Stimulated activated memory B cell treated with anti-CD40 and anti-IgM and Interleukin-4, amounts not matched to agents 10 μg/mL and 1 μg/mL and 100 μg/mL, for 72 hours (primary cell): ENCODE measurements at regions not wholly inside any gene's neighbourhood (a gene's known extent, or its start where the extent isn't known, plus 50 kb on each side); places are given as distances from the start of the nearest gene placed in this dataset.

Experiments
- ATAC-seq: fragments of 150-1000 bp; cut with Tn5 transposase; 2 replicates; pipeline ENCODE4 v1.10.0; 2021
- H3K27ac Mint-ChIP-seq: one replicate; pipeline ENCODE4 v1.8.0; 2022; ENCODE audit warnings: mild to moderate bottlenecking, mixed read lengths
- H3K27me3 Mint-ChIP-seq: one replicate; pipeline ENCODE4 v1.8.0; 2022; ENCODE audit warnings: mixed read lengths
- H3K36me3 Mint-ChIP-seq: one replicate; pipeline ENCODE4 v1.8.0; 2022; ENCODE audit warnings: mixed read lengths
- H3K4me1 Mint-ChIP-seq: one replicate; pipeline ENCODE4 v1.8.0; 2022; ENCODE audit warnings: mixed read lengths
- H3K4me3 Mint-ChIP-seq: one replicate; pipeline ENCODE4 v1.8.0; 2022; ENCODE audit warnings: mild to moderate bottlenecking, moderate library complexity, mixed read lengths
- H3K9me3 Mint-ChIP-seq: one replicate; pipeline ENCODE4 v1.8.0; 2022; ENCODE audit warnings: mixed read lengths

GRCh38 chr10:78925800-78926319 lies 142.9 kb upstream of the ZMIZ1 start:
- no peaks in the 10 kb centered on the region for H3K9me3 Mint-ChIP-seq
- H3K4me1 Mint-ChIP-seq, result no peaks in the 10 kb centered on the region
- H3K36me3 Mint-ChIP-seq, result no peaks in the 10 kb centered on the region
- ATAC-seq, result no peak
- no peak overlapping the region for H3K4me3 Mint-ChIP-seq
- H3K27ac Mint-ChIP-seq, result no peak overlapping the region
- peaks cover 33% of the 10 kb centered on the region for H3K27me3 Mint-ChIP-seq

DNA sequence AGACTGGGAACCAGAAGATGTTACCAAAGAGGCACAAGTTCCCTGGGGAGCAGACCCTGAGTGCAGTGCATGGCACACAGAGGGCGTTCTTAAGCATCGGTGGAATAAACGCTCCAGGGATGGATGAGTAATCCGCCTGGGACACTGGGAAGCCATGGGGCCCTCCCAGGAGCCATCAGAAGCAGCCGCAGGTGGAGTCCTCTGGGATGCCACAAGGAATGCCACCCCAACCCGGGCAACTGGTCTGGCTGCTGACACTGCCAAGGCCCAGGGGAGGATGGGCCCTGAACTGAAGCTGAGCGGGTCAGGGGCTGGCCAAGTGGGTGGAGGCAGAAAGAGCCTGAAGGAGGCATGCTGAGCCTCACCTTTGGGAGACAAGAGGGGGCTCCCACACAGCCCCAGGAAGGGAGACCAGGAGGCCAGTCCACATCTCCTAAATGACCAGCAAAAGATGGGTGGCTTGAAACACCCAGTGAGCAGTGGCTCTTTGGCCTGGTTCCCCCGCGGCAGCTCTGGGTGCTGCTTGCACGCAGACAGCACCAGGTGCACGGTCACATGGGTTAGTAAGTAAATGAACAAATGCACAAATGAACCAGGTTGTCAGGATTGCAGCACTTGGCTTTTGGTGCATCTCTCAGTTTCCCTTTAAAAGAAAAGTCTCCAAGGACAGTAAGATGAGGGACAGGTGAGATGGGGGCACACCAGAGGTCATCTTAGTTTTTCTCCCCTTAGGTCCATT lies 141.3 kb upstream of the ZMIZ1 start:
- Mint-ChIP-seq H3K9me3 (no peaks in the 10 kb centered on the region), H3K27me3 (peaks cover 38% of the 10 kb centered on the region), H3K4me1 (no peaks in the 10 kb centered on the region), H3K4me3 (no peak overlapping the region), H3K36me3 (no peaks in the 10 kb centered on the region), H3K27ac (no peak overlapping the region)
- ATAC-seq, result no peak

DNA sequence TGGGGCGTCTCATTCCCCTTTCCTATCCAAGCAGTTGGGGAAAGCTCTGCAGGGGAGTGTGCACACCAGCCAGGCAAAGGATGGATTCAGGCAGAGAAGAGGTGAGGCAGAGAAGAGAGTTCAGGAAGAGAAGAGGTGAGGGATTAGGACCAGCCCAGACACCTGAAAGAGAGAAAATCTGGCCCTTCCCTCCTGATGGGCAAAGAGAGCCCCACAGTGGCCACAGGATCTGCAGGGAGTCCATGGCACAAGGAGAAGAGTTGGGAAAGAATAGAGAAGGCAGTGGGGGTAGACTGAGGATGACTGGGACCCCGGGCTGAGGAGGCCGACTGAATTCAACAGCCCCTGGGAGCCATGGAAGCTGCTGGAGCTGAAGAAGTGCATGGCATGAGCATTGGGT lies 140.4 kb upstream of the ZMIZ1 start:
- H3K4me1 Mint-ChIP-seq, result no peaks in the 10 kb centered on the region
- H3K27ac Mint-ChIP-seq, result no peak overlapping the region
- ATAC-seq, result no peak
- no peak overlapping the region for H3K4me3 Mint-ChIP-seq
- H3K36me3 Mint-ChIP-seq, result no peaks in the 10 kb centered on the region
- H3K27me3 Mint-ChIP-seq, result peaks cover 38% of the 10 kb centered on the region
- no peaks in the 10 kb centered on the region for H3K9me3 Mint-ChIP-seq

DNA sequence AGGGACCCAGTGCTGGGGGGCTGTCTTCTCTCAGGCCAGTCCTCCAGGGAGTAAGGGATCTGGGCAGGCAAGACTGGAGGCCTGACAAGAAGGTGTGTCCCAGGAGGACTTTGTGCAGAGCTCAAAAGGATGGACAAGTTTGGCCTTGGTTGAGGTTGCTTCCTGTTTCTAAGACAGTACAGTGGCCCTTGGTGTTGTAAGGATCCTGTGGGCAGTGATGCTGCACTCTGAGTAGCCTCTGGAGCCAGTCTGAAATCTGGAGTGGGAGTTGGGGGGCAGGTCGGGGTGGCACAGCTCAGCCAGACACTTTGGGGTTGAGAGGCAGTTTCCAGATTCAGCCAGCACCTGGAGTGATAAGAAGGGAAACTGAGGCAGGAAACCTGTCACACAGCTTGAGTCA lies 139.2 kb upstream of the ZMIZ1 start:
- Mint-ChIP-seq H3K4me1 (no peaks in the 10 kb centered on the region), H3K27ac (no peak overlapping the region), H3K27me3 (peaks cover 38% of the 10 kb centered on the region), H3K36me3 (no peaks in the 10 kb centered on the region), H3K4me3 (no peak overlapping the region), H3K9me3 (no peaks in the 10 kb centered on the region)
- ATAC-seq, result no peak

DNA sequence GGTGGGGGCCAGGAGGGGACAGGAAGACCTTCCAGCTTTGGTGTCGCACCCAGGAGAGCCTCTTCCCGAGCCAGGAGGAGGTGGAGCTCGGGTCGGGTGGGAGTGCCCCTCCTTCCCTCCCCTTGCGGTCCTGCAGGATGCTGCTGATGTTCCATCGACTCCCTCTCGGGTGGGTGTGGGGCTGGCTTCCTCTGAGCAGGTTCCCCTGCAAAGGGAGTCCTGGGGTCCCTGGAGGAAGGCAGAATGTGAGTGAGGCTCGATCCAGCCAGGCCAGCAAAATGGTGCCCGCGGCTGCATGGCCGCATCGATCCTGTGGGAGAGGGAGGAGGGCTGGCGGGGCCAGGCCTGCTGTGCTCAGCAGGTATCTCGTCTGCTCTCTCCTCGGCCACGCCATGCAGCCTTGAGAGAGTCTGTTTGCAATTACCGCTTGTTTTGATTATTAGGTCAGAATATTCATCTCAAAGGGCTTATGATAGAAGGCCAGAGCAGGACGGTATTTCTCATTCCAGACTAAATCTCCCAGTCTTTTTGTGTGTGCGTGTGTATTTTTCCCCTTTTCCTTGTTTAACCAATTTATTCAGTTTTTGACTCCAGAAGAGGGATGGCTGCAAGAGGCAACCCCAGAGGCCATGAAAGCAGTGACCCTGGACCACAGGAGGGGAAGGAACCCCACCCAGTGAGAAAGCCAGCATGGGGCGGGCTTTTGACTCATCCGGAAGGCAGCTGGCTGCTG lies 137.3 kb upstream of the ZMIZ1 start:
- Mint-ChIP-seq H3K4me3 (no peak overlapping the region), H3K27ac (no peak overlapping the region), H3K36me3 (no peaks in the 10 kb centered on the region), H3K4me1 (no peaks in the 10 kb centered on the region), H3K27me3 (peaks cover 38% of the 10 kb centered on the region), H3K9me3 (no peaks in the 10 kb centered on the region)
- ATAC-seq, result no peak

DNA sequence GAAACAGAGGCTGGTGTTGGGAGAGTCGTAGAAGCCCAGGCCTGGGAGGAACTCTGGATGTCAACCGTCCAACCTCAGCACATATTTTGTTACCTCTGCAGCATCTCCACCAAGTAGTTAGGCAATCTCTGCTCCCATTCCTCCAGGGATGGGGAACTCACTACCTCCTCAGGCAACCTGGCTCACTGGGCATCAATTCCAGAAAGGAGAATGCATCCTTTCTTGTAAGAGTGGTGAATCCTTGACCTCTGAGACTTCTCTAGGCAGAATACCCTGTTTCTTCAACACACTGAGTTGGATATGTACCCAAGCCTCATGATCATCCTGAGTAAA lies 136.7 kb upstream of the ZMIZ1 start:
- no peak for ATAC-seq
- no peak overlapping the region for H3K27ac Mint-ChIP-seq
- H3K4me1 Mint-ChIP-seq, result no peaks in the 10 kb centered on the region
- H3K4me3 Mint-ChIP-seq, result no peak overlapping the region
- no peaks in the 10 kb centered on the region for H3K9me3 Mint-ChIP-seq
- H3K36me3 Mint-ChIP-seq, result no peaks in the 10 kb centered on the region
- H3K27me3 Mint-ChIP-seq, result peaks cover 38% of the 10 kb centered on the region

- no peak for ATAC-seq
- H3K27me3 Mint-ChIP-seq, result peaks cover 44% of the 10 kb centered on the region
- peaks cover 3% of the 10 kb centered on the region for H3K4me1 Mint-ChIP-seq
- H3K4me3 Mint-ChIP-seq, result no peak overlapping the region
- H3K27ac Mint-ChIP-seq, result no peak overlapping the region
- no peaks in the 10 kb centered on the region for H3K9me3 Mint-ChIP-seq
- no peaks in the 10 kb centered on the region for H3K36me3 Mint-ChIP-seq
Measured at GRCh38 chr10:78932861-78933260, 135.9 kb upstream of the ZMIZ1 start.

DNA sequence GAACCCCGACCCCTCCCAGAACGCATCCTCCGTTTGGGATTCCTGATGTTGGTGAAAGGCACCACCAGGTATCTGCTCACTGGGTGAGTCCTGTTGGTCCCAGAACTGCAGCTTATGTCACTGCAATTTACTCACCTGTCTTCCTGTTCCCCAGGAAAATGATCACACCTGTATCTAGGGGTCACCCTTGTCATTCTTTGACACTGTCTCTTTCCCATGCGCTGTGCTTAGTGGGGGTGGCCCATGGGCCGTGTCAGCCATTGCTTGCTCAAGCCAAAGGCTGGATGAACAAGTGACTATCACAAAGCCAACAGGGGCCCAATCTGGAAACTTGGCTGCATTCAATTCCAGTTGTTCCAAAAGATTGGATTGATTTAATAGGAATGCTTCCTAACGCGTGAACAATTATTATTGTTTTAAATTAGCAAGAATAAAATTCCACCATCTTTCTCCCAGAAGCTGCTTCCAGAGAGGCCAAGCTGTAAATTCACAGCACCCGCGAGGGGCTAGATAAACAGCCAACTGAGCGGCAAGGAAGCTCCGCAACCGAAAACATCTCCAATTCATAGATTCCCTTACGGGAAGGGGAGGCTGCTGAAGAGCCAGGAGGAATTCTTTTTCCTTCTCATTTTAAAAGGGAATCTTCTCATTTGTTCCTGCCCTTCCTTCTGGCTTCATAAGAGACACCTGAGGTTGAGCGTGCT lies 134.8 kb upstream of the ZMIZ1 start:
- ATAC-seq, result no peak
- Mint-ChIP-seq H3K4me3 (no peak overlapping the region), H3K4me1 (peaks cover 6% of the 10 kb centered on the region), H3K9me3 (no peaks in the 10 kb centered on the region), H3K27me3 (peaks cover 50% of the 10 kb centered on the region), H3K36me3 (no peaks in the 10 kb centered on the region), H3K27ac (no peak overlapping the region)

- H3K4me1 Mint-ChIP-seq, result peaks cover 6% of the 10 kb centered on the region
- H3K27me3 Mint-ChIP-seq, result peaks cover 50% of the 10 kb centered on the region
- H3K27ac Mint-ChIP-seq, result no peak overlapping the region
- ATAC-seq, result no peak
- H3K9me3 Mint-ChIP-seq, result no peaks in the 10 kb centered on the region
- no peak overlapping the region for H3K4me3 Mint-ChIP-seq
- no peaks in the 10 kb centered on the region for H3K36me3 Mint-ChIP-seq
Measured at GRCh38 chr10:78934532-78934898, 134.3 kb upstream of the ZMIZ1 start.

DNA sequence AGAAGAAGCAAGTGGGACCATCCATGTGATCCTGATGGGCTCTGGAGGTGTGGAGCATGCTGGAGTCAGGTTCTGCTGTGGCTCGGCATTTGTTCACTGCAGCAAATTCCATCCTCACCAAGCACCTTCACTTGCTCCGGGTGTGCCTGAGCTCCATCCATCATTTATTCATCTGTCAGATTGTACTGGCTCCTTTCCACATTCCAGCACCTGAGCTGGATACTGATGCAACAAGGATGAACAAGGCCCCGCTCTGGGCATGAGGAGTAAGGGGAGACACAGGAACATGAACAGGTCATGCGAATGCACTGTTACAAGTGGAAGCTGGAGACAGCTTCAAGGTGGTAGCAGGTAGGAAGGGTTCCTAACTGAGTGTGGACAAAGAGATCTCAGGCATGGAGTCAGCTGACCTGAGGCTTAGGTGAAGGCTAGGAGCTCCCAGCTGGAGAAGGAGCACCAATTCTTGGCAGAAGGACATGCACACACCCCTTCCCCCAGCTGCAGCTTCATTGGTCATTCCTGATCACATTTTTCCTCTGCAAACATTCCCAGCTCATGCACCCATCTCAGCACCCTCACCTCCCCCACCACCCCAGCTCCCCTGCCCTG lies 133.7 kb upstream of the ZMIZ1 start:
- no peak for ATAC-seq
- Mint-ChIP-seq H3K9me3 (no peaks in the 10 kb centered on the region), H3K36me3 (no peaks in the 10 kb centered on the region), H3K4me3 (no peak overlapping the region), H3K27ac (no peak overlapping the region), H3K4me1 (peaks cover 6% of the 10 kb centered on the region), H3K27me3 (peaks cover 48% of the 10 kb centered on the region)

- Mint-ChIP-seq H3K4me1 (peaks cover 6% of the 10 kb centered on the region), H3K27ac (no peak overlapping the region), H3K27me3 (peaks cover 41% of the 10 kb centered on the region), H3K9me3 (no peaks in the 10 kb centered on the region), H3K36me3 (no peaks in the 10 kb centered on the region), H3K4me3 (no peak overlapping the region)
- ATAC-seq, result no peak
Measured at GRCh38 chr10:78935697-78936407, 132.9 kb upstream of the ZMIZ1 start.

DNA sequence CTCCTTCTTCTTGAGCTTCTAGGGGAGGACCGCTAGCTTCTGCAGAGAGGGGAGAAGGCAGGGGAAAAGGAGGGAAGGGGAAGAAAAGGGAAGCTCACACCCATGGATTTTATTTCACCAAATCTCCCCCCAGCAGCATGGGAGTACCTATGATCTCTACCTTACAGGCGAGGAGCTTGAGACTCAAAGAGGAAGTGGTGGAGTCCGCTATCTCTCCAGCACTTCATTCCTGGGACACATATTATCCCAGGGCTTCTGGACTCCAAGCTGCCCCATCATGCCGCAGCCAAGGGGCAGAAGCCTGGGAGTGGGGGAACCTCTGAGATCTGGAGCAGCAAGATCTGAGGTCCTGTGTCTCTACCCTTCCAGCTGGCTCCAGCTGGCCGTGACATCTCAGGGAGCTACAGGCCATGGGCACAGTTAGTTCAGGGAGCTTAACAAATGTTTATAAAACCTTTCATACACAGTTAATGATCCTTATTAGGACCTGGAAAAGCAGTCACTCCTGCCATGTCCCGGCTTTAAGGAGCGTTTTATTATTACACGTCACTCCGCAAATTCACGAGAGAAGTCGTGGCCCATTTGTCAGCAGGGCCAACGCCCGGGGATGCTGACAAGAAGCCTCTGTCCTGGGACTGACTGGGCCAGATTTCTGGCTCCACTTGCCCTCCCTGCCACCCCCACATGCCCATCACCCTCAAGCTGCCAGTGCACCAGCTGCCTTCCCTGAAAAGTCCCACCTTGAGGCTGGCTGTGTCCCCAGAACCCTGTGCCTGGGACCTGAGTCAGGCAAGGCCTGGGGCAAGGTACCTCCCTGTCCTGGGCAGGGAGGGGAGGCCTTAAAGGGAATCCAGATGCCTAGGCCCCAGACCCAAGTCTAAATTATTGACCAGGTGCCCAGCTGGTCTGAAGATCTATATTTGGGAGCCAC lies 132.1 kb upstream of the ZMIZ1 start:
- no peak for ATAC-seq
- Mint-ChIP-seq H3K36me3 (no peaks in the 10 kb centered on the region), H3K27ac (no peak overlapping the region), H3K4me1 (peaks cover 6% of the 10 kb centered on the region), H3K9me3 (no peaks in the 10 kb centered on the region), H3K4me3 (no peak overlapping the region), H3K27me3 (peaks cover 32% of the 10 kb centered on the region)

DNA sequence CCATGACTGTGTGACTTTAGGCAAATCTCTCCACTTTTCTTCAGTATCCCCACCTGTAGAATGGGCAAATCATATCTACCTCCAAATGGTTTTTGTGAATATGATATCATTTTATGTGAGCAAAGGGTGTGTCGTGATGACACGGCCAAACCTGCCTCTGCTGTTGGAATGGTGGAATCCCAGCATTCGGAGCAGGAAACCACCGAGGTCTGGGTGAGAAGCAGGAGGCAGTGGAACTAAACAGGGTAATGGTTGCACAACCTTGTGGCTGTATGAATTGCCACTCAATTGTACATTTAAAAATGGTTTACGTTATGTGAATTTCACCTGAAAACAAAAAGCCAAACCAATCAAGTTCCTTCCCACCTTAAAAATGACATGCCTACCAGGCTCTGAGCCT lies 131.4 kb upstream of the ZMIZ1 start:
- no peak for ATAC-seq
- H3K27ac Mint-ChIP-seq, result no peak overlapping the region
- H3K9me3 Mint-ChIP-seq, result no peaks in the 10 kb centered on the region
- peaks cover 28% of the 10 kb centered on the region for H3K27me3 Mint-ChIP-seq
- H3K4me1 Mint-ChIP-seq, result peaks cover 6% of the 10 kb centered on the region
- H3K4me3 Mint-ChIP-seq, result no peak overlapping the region
- H3K36me3 Mint-ChIP-seq, result no peaks in the 10 kb centered on the region
